ENCODE measurements at regions not wholly inside any gene's neighbourhood (a gene's known extent, or its start where the extent isn't known, plus 50 kb on each side); places are given as distances from the start of the nearest gene placed in this dataset.

- DNase-seq, result no peak
Measured at GRCh38 chr10:114771749-114772148, 49.8 kb upstream of the FHIP2A start.
